Loucy (cell line): ENCODE measurements at regions not wholly inside any gene's neighbourhood (a gene's known extent, or its start where the extent isn't known, plus 50 kb on each side); places are given as distances from the start of the nearest gene placed in this dataset.

Experiments used
- H2AFZ ChIP-seq: fragments of 200-600 bp; sonication (generic); 2 replicates; pipeline ENCODE4 v1.6.0; 2016; ENCODE audit warnings: antibody characterized with exemption, mild to moderate bottlenecking, low read length, moderate library complexity
- H3F3A ChIP-seq: fragments of 200-600 bp; 2 replicates; pipeline ENCODE4 v1.6.0; 2016; ENCODE audit warnings: antibody characterized with exemption, low read depth, mild to moderate bottlenecking
- H3K27me3 ChIP-seq: fragments of 200-600 bp; sonication (generic); 2 replicates; pipeline ENCODE4 v1.6.1; 2014; ENCODE audit warnings: low read length, mild to moderate bottlenecking; ENCODE audit not compliant: insufficient read depth, poor library complexity, severe bottlenecking
- H3K36me3 ChIP-seq: fragments of 200-600 bp; sonication (generic); 2 replicates; pipeline ENCODE4 v1.6.1; 2016; ENCODE audit warnings: low read length; ENCODE audit not compliant: insufficient read depth
- H3K4me1 ChIP-seq: fragments of 200-600 bp; sonication (generic); 2 replicates; pipeline ENCODE4 v1.5.1; 2014; ENCODE audit warnings: low read length, mild to moderate bottlenecking; ENCODE audit not compliant: insufficient read depth, poor library complexity, severe bottlenecking
- H3K4me2 ChIP-seq: fragments of 200-600 bp; sonication (generic); 2 replicates; pipeline ENCODE4 v1.6.0; 2014; ENCODE audit warnings: antibody characterized with exemption, low read length, low read depth, mild to moderate bottlenecking; ENCODE audit not compliant: poor library complexity, severe bottlenecking
- H3K4me3 ChIP-seq: fragments of 200-600 bp; sonication (generic); 2 replicates; pipeline ENCODE4 v1.5.1; 2014; ENCODE audit warnings: low read length, mild to moderate bottlenecking, mixed read lengths; ENCODE audit not compliant: poor library complexity, severe bottlenecking
- H3K79me2 ChIP-seq: fragments of 200-600 bp; sonication (generic); 2 replicates; pipeline ENCODE4 v1.6.1; 2014; ENCODE audit warnings: low read length; ENCODE audit not compliant: insufficient read depth
- H3K9ac ChIP-seq: fragments of 200-600 bp; sonication (generic); 2 replicates; pipeline ENCODE4 v1.6.0; 2014; ENCODE audit warnings: mild to moderate bottlenecking, low read depth, low read length, moderate library complexity; ENCODE audit not compliant: poor library complexity, severe bottlenecking
- H3K9me2 ChIP-seq: fragments of 200-600 bp; sonication (generic); replicated peaks from 2 replicates; pipeline ENCODE4 v1.6.1; 2016; ENCODE audit warnings: low read depth, low read length, mixed read lengths
- H3K9me3 ChIP-seq: fragments of 200-600 bp; sonication (generic); 2 replicates; pipeline ENCODE4 v1.6.1; 2014; ENCODE audit warnings: mild to moderate bottlenecking, antibody characterized with exemption, low read length, low read depth; ENCODE audit not compliant: insufficient read depth
- H4K20me1 ChIP-seq: fragments of 200-600 bp; sonication (generic); 2 replicates; pipeline ENCODE4 v1.6.0; 2014; ENCODE audit warnings: antibody characterized with exemption, low read length, mild to moderate bottlenecking; ENCODE audit not compliant: insufficient read depth, poor library complexity, severe bottlenecking
- EZH2phosphoT487 ChIP-seq: fragments of 200-600 bp; IDR thresholded peaks from 2 replicates; pipeline ENCODE4 v1.6.1; 2018; ENCODE audit warnings: antibody characterized with exemption, mild to moderate bottlenecking, moderate library complexity, borderline replicate concordance
- TF ChIP-seq, protein P1 (sequence below): fragments of 200-600 bp; sonication (generic); conservative IDR thresholded peaks from 2 replicates; pipeline ENCODE4 v1.5.1; 2014; ENCODE audit warnings: mild to moderate bottlenecking, antibody characterized with exemption, low read length

DNA sequence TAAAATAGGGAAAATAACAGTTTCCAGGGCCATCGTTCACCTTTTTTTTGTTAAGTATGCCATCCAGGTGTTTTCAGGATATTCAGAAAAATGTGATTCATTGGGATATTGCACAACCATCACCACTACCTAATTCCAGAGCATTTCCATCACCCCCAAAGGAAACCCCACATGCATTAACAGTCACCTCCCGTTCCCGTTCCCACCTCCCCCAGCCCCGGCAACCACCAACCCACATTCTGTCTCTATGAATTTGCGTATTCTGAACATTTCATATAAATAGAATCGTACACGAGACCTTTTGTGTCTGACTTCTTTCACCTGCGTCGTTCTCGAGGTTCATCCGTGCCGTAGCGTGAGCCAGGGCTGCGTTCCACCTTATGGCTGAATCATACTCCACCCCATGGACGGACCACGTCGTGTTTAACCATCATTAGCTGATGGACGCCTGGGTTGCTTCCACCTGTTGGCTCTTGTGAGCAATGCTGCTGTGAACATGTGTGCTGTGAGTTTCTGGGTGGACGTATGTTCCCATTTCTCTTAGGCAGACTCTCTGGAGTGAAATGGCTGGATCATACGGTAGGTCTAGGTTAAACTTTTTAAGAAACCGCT lies 51.0 kb upstream of the NCOR2 start:
- H3K9me3 ChIP-seq = no peaks in the 10 kb centered on the region
- H3K4me3 ChIP-seq = no peak overlapping the region
- H3K36me3 ChIP-seq = no peaks in the 10 kb centered on the region
- no peaks in the 10 kb centered on the region for H3K4me1 ChIP-seq
- H3F3A ChIP-seq = no peaks in the 10 kb centered on the region
- no peaks in the 10 kb centered on the region for H4K20me1 ChIP-seq
- no peak overlapping the region for H3K9ac ChIP-seq
- no peaks in the 10 kb centered on the region for H3K79me2 ChIP-seq
- TF ChIP-seq EZH2phosphoT487 = no peak
- TF ChIP-seq, protein P1, sequence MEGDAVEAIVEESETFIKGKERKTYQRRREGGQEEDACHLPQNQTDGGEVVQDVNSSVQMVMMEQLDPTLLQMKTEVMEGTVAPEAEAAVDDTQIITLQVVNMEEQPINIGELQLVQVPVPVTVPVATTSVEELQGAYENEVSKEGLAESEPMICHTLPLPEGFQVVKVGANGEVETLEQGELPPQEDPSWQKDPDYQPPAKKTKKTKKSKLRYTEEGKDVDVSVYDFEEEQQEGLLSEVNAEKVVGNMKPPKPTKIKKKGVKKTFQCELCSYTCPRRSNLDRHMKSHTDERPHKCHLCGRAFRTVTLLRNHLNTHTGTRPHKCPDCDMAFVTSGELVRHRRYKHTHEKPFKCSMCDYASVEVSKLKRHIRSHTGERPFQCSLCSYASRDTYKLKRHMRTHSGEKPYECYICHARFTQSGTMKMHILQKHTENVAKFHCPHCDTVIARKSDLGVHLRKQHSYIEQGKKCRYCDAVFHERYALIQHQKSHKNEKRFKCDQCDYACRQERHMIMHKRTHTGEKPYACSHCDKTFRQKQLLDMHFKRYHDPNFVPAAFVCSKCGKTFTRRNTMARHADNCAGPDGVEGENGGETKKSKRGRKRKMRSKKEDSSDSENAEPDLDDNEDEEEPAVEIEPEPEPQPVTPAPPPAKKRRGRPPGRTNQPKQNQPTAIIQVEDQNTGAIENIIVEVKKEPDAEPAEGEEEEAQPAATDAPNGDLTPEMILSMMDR = no peak
- H3K27me3 ChIP-seq = no peaks in the 10 kb centered on the region
- no peaks in the 10 kb centered on the region for H3K9me2 ChIP-seq
- H3K4me2 ChIP-seq = no peak overlapping the region
- H2AFZ ChIP-seq = no peak overlapping the region

- Histone ChIP-seq H3K9ac (no peak overlapping the region), H3K9me3 (no peaks in the 10 kb centered on the region), H3K36me3 (no peaks in the 10 kb centered on the region), H2AFZ (no peak overlapping the region), H4K20me1 (no peaks in the 10 kb centered on the region), H3K27me3 (no peaks in the 10 kb centered on the region), H3K4me3 (no peak overlapping the region), H3K9me2 (no peaks in the 10 kb centered on the region), H3F3A (no peaks in the 10 kb centered on the region), H3K4me2 (no peak overlapping the region), H3K4me1 (no peaks in the 10 kb centered on the region), H3K79me2 (no peaks in the 10 kb centered on the region)
- TF ChIP-seq, protein P1 = no peak
- TF ChIP-seq EZH2phosphoT487 = no peak
Observed at GRCh38 chr12:124617615-124618014, 50.2 kb upstream of the NCOR2 start.
